HCT116 (cell line): ENCODE measurements at regions not wholly inside any gene's neighbourhood (a gene's known extent, or its start where the extent isn't known, plus 50 kb on each side); places are given as distances from the start of the nearest gene placed in this dataset.

Experiments used
- ATAC-seq: fragments of 200-7000 bp; cut with Tn5 transposase; 2 replicates; pipeline ENCODE4 v1.9.1; 2020; ENCODE audit warnings: mild to moderate bottlenecking, moderate library complexity
- BruUV-seq: library from RNA; stranded (reverse); fragments of 400-500 nt; replicated peaks from 2 replicates; lab custom pipeline; 2021; lab: Mats Ljungman, UMichigan
- CTCF ChIA-PET: fragments of 300-600 bp; sonication (Branson Sonifier 250); formaldehyde crosslinking; loops from one replicate; lab custom pipeline; 2021; ENCODE audit warnings: antibody characterized with exemption; lab: Charles Lee
- POLR2A ChIA-PET: fragments of 300-600, 350-600 bp; sonication (Branson Sonifier 250); formaldehyde crosslinking; loops from one replicate; lab custom pipeline; 2021; ENCODE audit warnings: antibody characterized with exemption; lab: Charles Lee
- RAD21 ChIA-PET, 2 experiments: fragments of 300-600 bp; sonication (Branson Sonifier 250); formaldehyde crosslinking; loops; one replicate each; lab custom pipeline; 2023; ENCODE audit warnings: low total read pairs in 2 of 2; ENCODE audit not compliant: uncharacterized antibody in 2 of 2, unreplicated experiment in 2 of 2, low non-redundant PET in 1 of 2; lab: Charles Lee
- DNase-seq: peaks from one replicate; pipeline ENCODE4 v3.0.0-alpha.2; 2010; ENCODE audit warnings: low read depth, low spot score
- H2AFZ ChIP-seq: fragments of 200-600 bp; shearing (Covaris generic), sonication (generic); 2 replicates; pipeline ENCODE4 v1.6.1; 2017; ENCODE audit warnings: low read depth, mixed run types, mixed read lengths, antibody characterized with exemption, low read length; ENCODE audit not compliant: poor library complexity, severe bottlenecking
- H3K27ac ChIP-seq: 2 replicates; pipeline ENCODE4 v1.5.1; 2012; ENCODE audit warnings: low read depth, low read length
- H3K27me3 ChIP-seq: fragments of 200-600 bp; sonication (generic); 2 replicates; pipeline ENCODE4 v1.6.1; 2016; ENCODE audit warnings: mixed run types, low read length, mixed read lengths; ENCODE audit not compliant: insufficient read depth
- H3K36me3 ChIP-seq, 2 experiments: fragments of 200-500 bp in 1 of 2; fragments of 200-600 bp in 1 of 2; sonication (Bioruptor generic) in 1 of 2; sonication (generic) in 1 of 2; 2 replicates each; pipeline versions ENCODE4 v1.5.1 to v1.6.1; 2014 to 2016; ENCODE audit warnings: low read length in 2 of 2, inconsistent platforms in 1 of 2, mixed read lengths in 1 of 2, mixed run types in 1 of 2; ENCODE audit not compliant: insufficient read depth in 2 of 2, control insufficient read depth in 1 of 2
- H3K4me1 ChIP-seq, 2 experiments: fragments of 200-600 bp in 1 of 2; sonication (generic) in 1 of 2; 2 replicates each; pipeline versions ENCODE4 v1.5.1 to v1.6.1; 2012 to 2017; ENCODE audit warnings: low read length in 2 of 2, inconsistent platforms in 1 of 2, mild to moderate bottlenecking in 1 of 2, mixed read lengths in 1 of 2, mixed run types in 1 of 2, moderate library complexity in 1 of 2; ENCODE audit not compliant: insufficient read depth in 2 of 2, control insufficient read depth in 1 of 2
- H3K4me2 ChIP-seq: fragments of 200-600 bp; sonication (generic); 2 replicates; pipeline ENCODE4 v1.6.1; 2017; ENCODE audit warnings: mixed run types, low read length, mixed read lengths
- H3K4me3 ChIP-seq, 2 experiments: fragments of 200-600 bp in 1 of 2; sonication (generic) in 1 of 2; replicated peaks in 1 of 2; 2 replicates each; pipeline ENCODE4 v1.5.1; 2011 to 2016; ENCODE audit warnings: low read length in 2 of 2, control low read depth in 1 of 2, low read depth in 1 of 2, mild to moderate bottlenecking in 1 of 2, mixed read lengths in 1 of 2, mixed run types in 1 of 2
- H3K79me2 ChIP-seq: fragments of 200-600 bp; sonication (generic); 2 replicates; pipeline ENCODE4 v1.6.1; 2017; ENCODE audit warnings: mild to moderate bottlenecking, mixed run types, low read length, moderate library complexity, mixed read lengths; ENCODE audit not compliant: insufficient read depth
- H3K9ac ChIP-seq: fragments of 200-600 bp; sonication (generic); 2 replicates; pipeline ENCODE4 v1.6.1; 2016; ENCODE audit warnings: low read length, mixed read lengths
- H3K9me2 ChIP-seq: fragments of 200-600 bp; sonication (generic), shearing (Covaris generic); 2 replicates; pipeline ENCODE4 v1.6.1; 2017; ENCODE audit warnings: mixed run types, mild to moderate bottlenecking, moderate library complexity; ENCODE audit not compliant: insufficient read depth
- H3K9me3 ChIP-seq, 2 experiments: fragments of 200-500 bp in 1 of 2; fragments of 200-600 bp in 1 of 2; sonication (Bioruptor generic) in 1 of 2; sonication (generic) in 1 of 2; 2 replicates each; pipeline ENCODE4 v1.6.1; 2014 to 2017; ENCODE audit warnings: low read length in 2 of 2, mixed read lengths in 2 of 2, inconsistent platforms in 1 of 2, low read depth in 1 of 2, mild to moderate bottlenecking in 1 of 2, mixed run types in 1 of 2, moderate library complexity in 1 of 2; ENCODE audit not compliant: control insufficient read depth in 1 of 2, insufficient read depth in 1 of 2
- H4K20me1 ChIP-seq: fragments of 200-600 bp; sonication (generic), shearing (Covaris generic); 2 replicates; pipeline ENCODE4 v1.6.1; 2017; ENCODE audit warnings: mixed run types, mild to moderate bottlenecking, moderate library complexity; ENCODE audit not compliant: insufficient read depth
- ATF3 ChIP-seq: IDR thresholded peaks from 2 replicates; pipeline ENCODE4 v1.6.1; 2012
- CTCF ChIP-seq, 3 experiments: fragments of 200-600 bp in 1 of 3; sonication (generic) in 1 of 3; IDR thresholded peaks in 2 of 3; conservative IDR thresholded peaks in 1 of 3; 2 replicates each; pipeline ENCODE4 v1.5.1; 2012 to 2017; ENCODE audit warnings: low read depth in 2 of 3, low read length in 2 of 3, antibody characterized with exemption in 1 of 3, borderline replicate concordance in 1 of 3, control low read depth in 1 of 3, mild to moderate bottlenecking in 1 of 3, mixed read lengths in 1 of 3, mixed run types in 1 of 3, moderate library complexity in 1 of 3; ENCODE audit not compliant: insufficient read depth in 1 of 3
- EGR1 ChIP-seq: IDR thresholded peaks from 2 replicates; pipeline ENCODE4 v1.6.1; 2012; ENCODE audit warnings: low read depth
- EZH2 ChIP-seq: fragments of 200-600 bp; sonication (generic); IDR thresholded peaks from 2 replicates; pipeline ENCODE4 v1.6.1; 2017; ENCODE audit warnings: antibody characterized with exemption, mixed run types
- JUND ChIP-seq: IDR thresholded peaks from 2 replicates; pipeline ENCODE4 v1.6.1; 2012
- MAX ChIP-seq: IDR thresholded peaks from 2 replicates; pipeline ENCODE4 v1.6.1; 2012
- POLR2A ChIP-seq: IDR thresholded peaks from 2 replicates; pipeline ENCODE4 v1.7.0; 2011; ENCODE audit warnings: borderline replicate concordance; ENCODE audit not compliant: insufficient read depth, insufficient read length; ENCODE audit errors: extremely low read depth
- POLR2AphosphoS5 ChIP-seq: IDR thresholded peaks from 2 replicates; pipeline ENCODE4 v1.6.1; 2011; ENCODE audit warnings: mild to moderate bottlenecking, low read depth, low read length, moderate library complexity
- RAD21 ChIP-seq: IDR thresholded peaks from 2 replicates; pipeline ENCODE4 v1.6.1; 2012; ENCODE audit warnings: low read depth, mild to moderate bottlenecking
- REST ChIP-seq: IDR thresholded peaks from 2 replicates; pipeline ENCODE4 v1.6.1; 2012; ENCODE audit warnings: low read depth
- SIN3A ChIP-seq: IDR thresholded peaks from 2 replicates; pipeline ENCODE4 v1.6.1; 2012; ENCODE audit warnings: low read depth
- ZBTB33 ChIP-seq: IDR thresholded peaks from 2 replicates; pipeline ENCODE4 v1.6.1; 2011; ENCODE audit warnings: mild to moderate bottlenecking, low read length, moderate library complexity; ENCODE audit not compliant: insufficient replicate concordance; ENCODE audit errors: extremely low read depth
- intact Hi-C: fragments of 100-400 bp; cut with micrococcal nuclease; formaldehyde crosslinking; loops from 2 replicates; pipeline ENCODE4 v1.10.0; 2022

- TF ChIP-seq REST (no peak), EGR1 (no peak), RAD21 (no peak), MAX (no peak)
Measured at GRCh38 chrX:94655180-94655579, 981.2 kb downstream of the FAM133A start (continued).

- H3K4me1 ChIP-seq: no peaks in the 10 kb centered on the region
Measured at GRCh38 chrX:94662689-94663088, 988.7 kb downstream of the FAM133A start.

More at GRCh38 chrX:94662689-94663088, 988.7 kb downstream of the FAM133A start:
- ChIA-PET POLR2A (no interaction called here), CTCF (no interaction called here), RAD21 (no interaction called here)
- no peak for ATAC-seq
- Histone ChIP-seq H2AFZ (no peak overlapping the region), H3K4me2 (no peak overlapping the region), H4K20me1 (no peaks in the 10 kb centered on the region), H3K79me2 (no peaks in the 10 kb centered on the region), H3K27me3 (no peaks in the 10 kb centered on the region), H3K36me3 (no peaks in the 10 kb centered on the region), H3K27ac (no peak overlapping the region), H3K9me3 (no peaks in the 10 kb centered on the region), H3K9me2 (no peaks in the 10 kb centered on the region), H3K4me3 (no peak overlapping the region), H3K9ac (no peak overlapping the region)
- TF ChIP-seq POLR2AphosphoS5: no peak
- no peak for TF ChIP-seq RAD21
- no peak for TF ChIP-seq REST
- TF ChIP-seq CTCF (IDR thresholded peaks at IDR 0.05 in 2 of 3, conservative IDR thresholded peaks at IDR 0.05 in 1 of 3; ENCODE audit: borderline replicate concordance in 1 of 3, insufficient read depth in 1 of 3, low read depth in 2 of 3, low read length in 2 of 3): no peak
- no peak for TF ChIP-seq ZBTB33
- TF ChIP-seq SIN3A: no peak
- no peak for TF ChIP-seq POLR2A
- no peak for TF ChIP-seq EZH2
- no peak for TF ChIP-seq ATF3
- no peak for TF ChIP-seq JUND
- no TSS peak for BruUV-seq
- intact Hi-C loops: no loop called here
- no peak for DNase-seq
